T47D (cell line): ENCODE measurements at regions not wholly inside any gene's neighbourhood (a gene's known extent, or its start where the extent isn't known, plus 50 kb on each side); places are given as distances from the start of the nearest gene placed in this dataset.

Experiments used
- DNase-seq, 2 experiments: peaks; one replicate each; pipeline versions ENCODE4 v3.0.0 to v3.0.0-alpha.2; 2011 to 2012; ENCODE audit warnings: low read depth in 1 of 2, low spot score in 1 of 2
- JUND ChIP-seq: IDR thresholded peaks from 2 replicates; pipeline ENCODE4 v1.6.1; 2012; ENCODE audit warnings: low read depth
- in situ Hi-C: cut with HindIII; loops from 2 replicates; pipeline ENCODE4 v1.10.0; 2016; ENCODE audit warnings: low sequenced_read_pairs, low pct_unique_long_range_greater_than_20kb

GRCh38 chr7:126378642-126379041 lies 874.1 kb downstream of the GRM8 start:
- no peak for DNase-seq
- no peak for TF ChIP-seq JUND
- in situ Hi-C loops = no loop called here

DNA sequence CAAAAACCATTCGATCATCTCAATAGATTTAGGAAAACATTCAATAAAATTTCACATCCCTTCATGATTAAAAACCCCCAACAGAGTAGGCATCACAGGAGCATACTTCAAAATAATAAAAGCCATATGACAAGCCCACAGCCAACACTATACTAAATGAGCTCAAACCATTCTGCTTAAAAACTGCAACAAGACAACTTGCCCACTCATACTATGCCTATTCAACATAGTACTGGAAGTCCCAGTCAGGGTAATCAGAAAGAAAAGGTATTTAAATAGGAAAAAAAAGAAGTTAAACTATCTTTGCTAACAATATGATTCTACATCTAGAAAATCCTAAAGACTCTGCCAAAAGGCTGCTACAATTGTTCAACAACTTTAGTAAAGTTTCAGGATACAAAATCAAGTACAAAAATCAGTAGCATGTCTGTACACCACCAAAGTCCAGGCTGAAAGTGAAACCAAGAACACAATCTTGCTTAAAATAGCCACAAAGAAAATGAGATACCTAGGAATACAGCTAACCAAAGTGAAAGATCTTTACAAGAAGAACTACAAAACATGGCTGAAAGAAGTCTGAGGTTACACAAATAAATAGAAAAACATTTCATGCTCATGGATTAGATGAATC lies 882.6 kb downstream of the GRM8 start:
- TF ChIP-seq JUND = no peak
- in situ Hi-C loops = no loop called here
- no peak for DNase-seq

DNA sequence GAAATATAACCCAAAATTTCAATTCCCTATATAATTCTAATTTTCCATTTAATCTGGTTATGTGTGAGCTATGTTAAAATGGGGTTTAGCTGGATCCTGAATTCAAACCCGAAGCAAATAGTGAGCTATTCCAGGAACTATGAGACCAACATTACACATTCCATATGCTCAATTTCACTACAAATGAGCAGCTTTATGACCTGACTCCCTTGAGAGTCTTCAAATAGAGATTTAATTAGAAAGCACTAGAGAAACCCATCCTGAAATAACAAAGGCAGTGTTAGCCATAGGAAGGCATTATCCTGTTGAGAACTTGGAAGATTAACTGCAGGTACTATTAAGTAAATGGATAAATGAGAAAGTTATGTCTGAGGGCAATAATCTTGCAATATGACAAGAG lies 890.0 kb downstream of the GRM8 start:
- in situ Hi-C loops = no loop called here
- no peak for DNase-seq
- no peak for TF ChIP-seq JUND

- no peak for TF ChIP-seq JUND
- in situ Hi-C loops = no loop called here
- no peak for DNase-seq
Measured at GRCh38 chr7:126361183-126361582, 891.6 kb downstream of the GRM8 start.

- DNase-seq = no peak
- TF ChIP-seq JUND = no peak
- in situ Hi-C loops = no loop called here
Measured at GRCh38 chr7:126339813-126340212, 912.9 kb downstream of the GRM8 start.

DNA sequence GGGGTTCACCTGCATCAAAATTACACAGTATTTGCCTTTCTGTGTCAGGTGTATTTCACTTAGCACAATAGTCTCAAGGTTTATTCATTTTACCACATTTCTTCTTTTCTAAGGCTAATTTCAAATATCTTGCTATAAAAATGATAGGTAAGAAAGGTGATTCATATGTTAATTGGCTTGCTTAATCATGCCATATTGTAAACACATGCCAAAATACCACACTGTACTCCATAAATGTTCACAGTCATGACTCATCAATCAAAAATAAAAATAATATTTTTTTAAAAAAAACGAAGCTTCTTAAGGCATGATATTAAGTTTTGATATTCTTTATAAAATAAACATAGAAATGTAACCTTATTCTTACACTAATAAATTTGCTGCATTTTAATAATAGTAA lies 947.1 kb downstream of the GRM8 start:
- in situ Hi-C loops = no loop called here
- TF ChIP-seq JUND = no peak
- DNase-seq = no peak

- no peak for TF ChIP-seq JUND
- no peak for DNase-seq
- in situ Hi-C loops = no loop called here
Measured at GRCh38 chr7:126303926-126304325, 948.8 kb downstream of the GRM8 start.

GRCh38 chr7:126302639-126303038 lies 950.1 kb downstream of the GRM8 start:
- DNase-seq = no peak
- in situ Hi-C loops = no loop called here
- TF ChIP-seq JUND = no peak

GRCh38 chr7:126286317-126286716 lies 966.4 kb downstream of the GRM8 start:
- no peak for DNase-seq
- TF ChIP-seq JUND = no peak
- in situ Hi-C loops = no loop called here

- TF ChIP-seq JUND = no peak
- DNase-seq = no peak
- in situ Hi-C loops = no loop called here
Measured at GRCh38 chr7:126236261-126236660, 1016.5 kb downstream of the GRM8 start.

DNA sequence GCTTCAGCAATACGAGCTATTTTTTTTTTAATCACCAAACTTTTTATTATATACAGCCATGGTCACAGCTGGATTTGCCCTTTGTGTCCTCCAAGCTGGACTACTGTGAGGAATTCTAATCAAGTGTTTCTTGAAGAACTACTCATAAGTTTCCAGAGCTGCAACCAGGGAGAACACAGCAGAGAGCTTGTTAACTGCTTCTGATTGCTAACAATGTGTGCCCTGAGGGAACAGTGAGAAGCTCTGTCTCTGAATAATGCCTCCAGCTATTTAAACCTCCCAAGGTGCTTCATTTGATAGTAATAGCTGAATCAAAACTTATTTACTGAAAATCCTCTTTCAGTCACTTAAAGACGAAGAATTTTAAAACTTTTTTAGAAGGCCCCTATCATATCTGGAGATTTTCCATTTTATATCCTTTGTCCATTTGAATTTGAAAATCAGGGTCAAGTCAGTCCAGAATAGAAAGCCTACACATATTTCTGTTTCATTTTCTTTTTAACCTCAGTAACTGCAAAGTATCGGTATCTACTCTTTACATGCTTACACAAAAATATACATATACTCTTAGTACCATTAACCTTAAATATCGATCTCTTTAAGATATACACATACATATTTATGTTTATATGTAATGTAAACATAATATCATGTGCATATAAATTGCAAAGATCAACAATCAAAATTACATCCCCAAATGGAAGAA lies 1024.2 kb downstream of the GRM8 start:
- in situ Hi-C loops = no loop called here
- DNase-seq = no peak
- no peak for TF ChIP-seq JUND

DNA sequence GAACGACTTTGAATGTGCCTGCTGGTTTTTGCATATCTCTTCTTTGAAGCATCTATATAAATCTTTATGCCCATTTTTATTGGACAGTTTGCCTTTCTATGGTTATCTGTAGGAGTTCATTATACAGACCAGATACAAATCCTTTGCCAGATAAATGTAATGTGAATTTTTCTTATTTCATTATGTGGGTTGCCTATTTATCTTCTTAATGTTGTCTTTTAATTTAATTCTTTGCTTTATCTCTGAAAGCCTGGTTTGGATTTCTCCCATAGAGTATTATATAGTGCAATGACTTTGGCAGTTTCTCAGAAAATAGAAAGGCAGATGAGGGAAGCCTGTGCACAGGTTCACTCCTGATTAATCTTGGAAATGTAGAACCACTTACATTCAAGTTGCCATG lies 1025.1 kb downstream of the GRM8 start:
- TF ChIP-seq JUND = no peak
- in situ Hi-C loops = no loop called here
- no peak for DNase-seq

GRCh38 chr7:126227055-126227454 lies 1025.7 kb downstream of the GRM8 start:
- no peak for TF ChIP-seq JUND

DNA sequence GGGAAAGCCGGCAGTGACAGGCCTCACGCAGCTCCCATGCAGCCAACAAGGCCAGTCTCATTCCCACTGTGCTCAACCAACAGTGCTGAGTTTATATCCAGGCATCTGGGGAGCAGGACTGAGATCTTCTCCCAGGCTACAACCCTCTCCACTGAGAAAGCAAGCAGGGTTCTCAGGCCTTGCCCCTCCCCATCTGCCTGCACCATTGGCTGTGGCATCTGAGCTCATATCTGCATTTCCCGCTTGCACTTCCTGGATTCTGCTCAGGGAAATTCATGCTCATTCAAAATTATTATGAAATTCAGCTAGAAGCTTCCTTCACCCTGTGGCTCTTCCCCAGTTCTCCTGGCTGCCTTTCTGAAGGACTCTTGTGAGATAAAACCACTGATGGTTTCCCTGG lies 1029.0 kb downstream of the GRM8 start:
- DNase-seq = no peak
- TF ChIP-seq JUND = no peak
- in situ Hi-C loops = no loop called here

More at GRCh38 chr7:126227055-126227454, 1025.7 kb downstream of the GRM8 start:
- DNase-seq = no peak
- in situ Hi-C loops = no loop called here
